GM21447 (cell line): ENCODE measurements at regions not wholly inside any gene's neighbourhood (a gene's known extent, or its start where the extent isn't known, plus 50 kb on each side); places are given as distances from the start of the nearest gene placed in this dataset.

Source experiments
- ATAC-seq: cut with Tn5 transposase; IDR thresholded peaks from one replicate; pipeline ENCODE4 v1.9.1; 2021; ENCODE audit not compliant: unreplicated experiment

DNA sequence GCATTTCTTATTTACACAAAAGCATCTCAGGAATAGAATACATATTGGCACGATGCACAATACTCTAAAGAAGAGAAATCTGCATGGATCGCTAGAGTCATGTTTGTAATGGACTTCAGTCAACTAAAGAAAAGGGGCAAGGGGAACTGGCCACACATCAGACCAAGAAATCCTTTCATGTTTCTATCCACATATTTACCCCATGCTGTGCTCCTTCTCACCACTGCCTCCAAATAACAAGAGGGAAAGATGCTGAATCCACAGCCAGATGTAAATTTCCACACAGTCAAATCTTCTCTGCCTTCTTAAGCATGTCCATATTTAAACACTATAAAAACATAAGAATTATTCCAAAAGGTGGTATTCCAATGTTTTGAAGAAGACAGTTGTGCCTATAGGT lies 67.6 kb downstream of the COX18 start:
- no peak for ATAC-seq

DNA sequence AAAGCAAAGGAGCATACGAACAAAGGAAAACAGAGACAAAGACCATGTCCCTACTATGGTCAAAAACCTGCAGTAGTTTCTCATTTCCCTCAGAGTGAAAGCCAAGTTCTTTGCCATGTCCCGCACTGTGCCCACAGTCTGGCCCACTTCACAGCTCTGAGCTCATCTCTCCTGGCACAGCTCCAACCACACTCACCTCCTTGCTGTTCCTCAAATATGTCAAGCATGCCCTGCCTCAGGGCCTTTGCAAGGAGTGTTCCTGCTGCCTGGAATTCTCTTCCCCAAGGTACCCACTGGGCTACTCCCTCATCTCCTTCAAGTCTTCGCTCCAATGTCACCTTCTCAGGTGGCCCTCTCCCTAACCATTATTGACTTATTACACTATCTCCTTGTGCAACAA lies 72.1 kb downstream of the COX18 start:
- ATAC-seq = no peak

DNA sequence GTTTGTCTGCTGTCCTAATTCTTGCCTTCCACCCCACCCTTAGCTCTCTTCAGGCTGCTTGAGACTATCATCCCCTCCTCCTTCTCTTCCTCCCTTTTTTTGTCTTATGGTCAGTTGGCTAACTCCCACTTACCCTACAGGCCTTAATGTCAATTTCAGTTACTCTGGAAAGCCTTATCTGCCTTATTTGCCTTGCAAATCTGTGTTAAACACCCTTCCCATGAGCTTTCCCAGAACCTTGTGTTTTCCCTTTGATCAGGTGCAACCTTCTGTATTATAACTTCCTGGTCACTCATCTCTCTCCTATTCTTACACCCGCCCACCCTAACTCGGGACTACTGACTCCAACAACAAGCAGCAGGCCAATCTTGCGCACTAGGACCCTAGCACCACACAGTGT lies 74.8 kb downstream of the COX18 start:
- no peak for ATAC-seq

DNA sequence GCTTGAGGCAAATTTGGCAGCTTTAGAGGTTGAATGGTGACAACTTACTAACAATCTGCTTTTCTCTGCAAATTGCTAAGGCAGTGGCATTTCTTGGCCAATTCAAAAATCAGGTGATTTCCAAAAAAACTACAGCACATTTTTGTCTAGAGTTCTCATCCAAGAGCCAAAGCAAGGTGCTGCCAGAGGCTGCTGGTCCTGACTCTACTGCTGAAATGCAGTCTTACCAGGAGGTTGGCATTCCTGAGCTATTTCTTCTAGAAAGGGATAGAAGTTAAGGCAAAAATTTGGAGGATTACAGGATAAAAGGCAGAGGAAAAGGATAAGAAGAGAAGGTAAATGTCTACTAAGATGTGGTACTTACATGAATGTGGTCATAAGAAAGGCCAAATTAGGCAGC lies 75.6 kb downstream of the COX18 start:
- no peak for ATAC-seq

DNA sequence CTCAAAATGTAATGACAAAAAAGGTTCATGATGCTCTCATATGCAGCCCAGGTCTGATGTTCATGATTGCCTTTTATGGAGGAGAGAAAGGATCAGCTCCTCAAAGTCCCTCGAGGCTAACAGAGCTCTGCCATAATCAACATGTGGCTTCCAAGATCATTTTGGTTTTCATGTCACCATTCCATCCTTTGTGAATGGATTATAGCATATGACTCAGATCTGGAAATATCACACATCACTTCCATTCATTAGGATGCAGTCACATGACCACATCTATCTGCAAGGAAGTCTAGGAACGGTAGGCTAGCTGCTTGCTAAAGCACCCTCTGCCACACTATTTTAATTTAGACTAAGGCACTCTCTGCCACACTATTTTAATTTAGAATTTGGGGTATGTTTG lies 77.6 kb downstream of the COX18 start:
- ATAC-seq = no peak

DNA sequence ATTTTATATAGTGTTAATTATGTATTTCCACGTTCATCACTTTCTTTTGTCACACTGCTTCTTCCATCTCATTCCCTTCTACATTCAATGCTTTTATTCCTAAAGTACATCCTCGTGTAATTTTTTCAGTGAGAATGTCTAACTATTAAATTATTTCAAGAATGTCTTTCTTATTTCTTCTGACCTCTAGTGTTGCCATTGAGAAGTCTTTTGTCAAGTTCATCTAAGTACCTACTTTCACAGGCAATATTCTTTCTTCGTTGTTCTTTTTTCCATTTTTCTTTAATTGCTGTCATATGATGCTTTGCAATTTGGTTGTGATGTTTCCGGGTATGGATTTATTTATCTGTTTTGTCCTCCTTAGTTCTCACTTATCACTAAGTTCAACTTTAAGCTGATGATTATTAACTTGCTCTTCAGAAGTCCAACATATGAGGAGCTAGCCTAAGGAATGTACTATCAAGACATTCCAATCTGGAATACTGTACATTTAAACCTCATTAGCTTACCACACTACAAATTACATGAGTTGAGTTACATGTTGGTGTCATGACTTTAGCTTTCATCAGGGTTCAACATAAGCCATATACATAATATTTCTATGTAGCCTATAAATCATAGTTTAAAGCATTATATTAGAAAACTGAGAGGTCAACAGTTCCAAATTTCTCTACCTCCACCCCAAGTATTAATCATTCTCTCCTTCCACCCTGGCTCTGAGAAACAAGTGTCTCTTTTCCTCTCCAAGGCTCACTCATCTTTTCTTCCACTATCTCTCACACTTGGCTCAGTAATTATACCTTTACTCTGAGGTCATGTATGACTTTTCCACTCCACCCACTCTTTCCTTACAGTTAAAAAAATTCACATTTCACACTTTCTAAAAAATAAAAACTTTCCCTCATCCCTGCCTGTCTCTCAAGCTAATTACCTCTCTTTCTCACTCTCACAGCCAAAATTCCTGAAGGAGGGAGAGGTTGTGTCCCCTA lies 81.5 kb downstream of the COX18 start:
- no peak for ATAC-seq

DNA sequence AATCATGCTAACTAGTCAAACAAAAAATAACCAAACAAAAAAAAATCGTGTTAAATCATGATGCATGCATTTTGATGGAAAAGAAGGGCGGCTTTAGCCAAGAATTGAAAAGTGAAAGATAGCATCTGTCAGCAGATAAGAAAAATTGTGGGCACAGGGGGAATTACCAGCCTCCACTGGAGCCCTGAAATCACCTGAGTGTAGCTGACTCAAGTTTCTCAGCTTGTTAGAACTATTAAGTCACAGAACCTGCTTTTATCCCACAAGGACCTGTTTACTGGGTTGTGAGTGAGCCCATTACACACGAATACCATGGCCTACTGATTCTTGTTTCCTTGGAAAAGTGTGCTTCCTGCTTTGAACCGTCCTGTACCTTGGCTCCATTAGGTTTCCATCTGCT lies 85.2 kb downstream of the COX18 start:
- ATAC-seq = no peak

DNA sequence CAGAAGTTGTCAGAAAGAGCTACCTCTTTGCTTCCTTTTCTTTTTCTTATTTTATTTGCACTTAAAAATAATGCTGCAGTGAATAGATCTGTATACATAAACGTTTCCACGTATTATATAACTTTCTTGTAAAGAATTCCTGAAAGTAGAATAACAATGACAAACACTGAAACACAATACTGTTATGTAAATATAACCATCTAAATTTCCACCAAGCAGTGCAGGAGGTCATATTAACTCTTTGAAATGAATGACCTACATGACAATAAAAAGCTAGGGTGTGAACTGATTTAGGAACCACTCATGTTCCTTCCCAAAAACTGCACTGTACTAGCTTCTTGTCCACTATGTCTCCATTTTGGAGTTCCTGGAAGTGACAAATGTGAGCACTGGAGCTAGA lies 85.8 kb downstream of the COX18 start:
- no peak for ATAC-seq

DNA sequence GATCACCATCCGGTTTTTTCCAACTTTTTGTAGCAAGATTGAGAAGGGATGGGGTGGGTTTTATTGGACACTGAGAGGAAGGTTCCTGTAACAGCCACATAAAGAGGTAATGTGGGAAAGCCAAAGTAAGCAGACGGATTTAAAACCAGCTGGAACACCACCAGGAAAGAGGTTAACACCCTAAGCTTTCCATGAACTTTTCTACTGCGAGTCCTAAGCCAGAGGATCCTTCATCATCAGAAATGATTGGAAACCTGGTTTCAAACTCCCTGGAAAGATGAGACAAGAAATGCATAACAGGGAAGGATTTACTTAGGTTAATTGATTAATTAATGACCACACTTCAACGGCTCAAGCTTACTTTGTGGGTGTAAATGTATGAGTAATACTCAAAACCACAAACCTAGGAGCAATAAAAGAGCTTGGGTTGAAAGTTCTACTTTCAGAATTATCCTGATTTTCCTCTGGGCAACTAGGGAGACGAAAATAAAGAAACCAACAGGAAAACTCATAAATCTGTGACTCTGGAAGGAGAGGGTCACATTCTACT lies 91.5 kb downstream of the COX18 start:
- no peak for ATAC-seq

DNA sequence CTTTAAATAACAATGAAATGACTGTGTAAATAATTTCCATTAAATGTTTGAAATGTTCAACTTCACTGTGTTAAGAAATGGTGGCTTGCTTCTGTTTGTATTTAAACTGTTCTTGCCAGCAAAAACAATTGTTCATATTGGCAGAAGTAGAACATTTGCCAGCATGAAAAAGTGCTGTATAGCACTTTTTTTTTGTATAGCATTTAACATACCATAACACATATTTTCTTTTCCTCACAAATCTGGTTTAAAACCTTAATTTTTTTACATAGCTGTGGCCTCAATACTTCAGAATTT lies 94.1 kb downstream of the COX18 start:
- ATAC-seq = no peak

DNA sequence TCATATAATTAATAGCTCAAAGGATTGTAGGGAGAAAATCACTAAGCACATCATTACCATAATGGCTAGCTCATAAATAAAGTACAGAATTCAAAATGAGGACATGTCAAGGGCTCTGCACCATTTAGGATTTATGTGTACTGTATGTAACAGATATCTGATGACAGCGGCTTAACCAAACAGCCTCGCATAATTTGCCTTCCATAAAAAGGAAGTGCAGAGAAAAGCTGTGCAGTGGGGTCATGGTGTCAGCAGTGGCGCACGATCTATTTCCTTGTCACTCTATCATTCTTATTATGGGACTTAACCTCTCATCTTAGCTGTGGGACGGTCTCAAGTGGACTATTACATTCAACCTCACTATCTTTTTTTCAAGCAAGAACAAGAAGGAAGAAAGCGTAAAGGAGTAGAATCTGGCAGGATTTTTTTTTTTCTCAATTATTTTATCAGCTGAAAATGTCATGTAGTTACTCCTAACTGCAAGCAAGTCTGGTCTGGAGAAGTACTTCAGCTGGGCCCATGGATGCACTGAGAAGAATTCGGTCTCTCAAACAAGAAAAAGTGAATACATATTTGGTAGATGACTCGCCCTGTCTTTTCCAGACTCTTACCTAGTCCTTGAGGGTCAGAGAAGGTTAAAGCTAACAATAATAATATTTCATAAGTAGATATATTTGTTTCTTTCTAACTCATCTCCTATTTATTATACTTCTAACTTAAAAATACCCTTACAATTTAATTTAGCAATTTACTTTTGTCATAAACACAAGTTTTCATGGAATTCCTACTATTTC lies 94.6 kb downstream of the COX18 start:
- no peak for ATAC-seq

DNA sequence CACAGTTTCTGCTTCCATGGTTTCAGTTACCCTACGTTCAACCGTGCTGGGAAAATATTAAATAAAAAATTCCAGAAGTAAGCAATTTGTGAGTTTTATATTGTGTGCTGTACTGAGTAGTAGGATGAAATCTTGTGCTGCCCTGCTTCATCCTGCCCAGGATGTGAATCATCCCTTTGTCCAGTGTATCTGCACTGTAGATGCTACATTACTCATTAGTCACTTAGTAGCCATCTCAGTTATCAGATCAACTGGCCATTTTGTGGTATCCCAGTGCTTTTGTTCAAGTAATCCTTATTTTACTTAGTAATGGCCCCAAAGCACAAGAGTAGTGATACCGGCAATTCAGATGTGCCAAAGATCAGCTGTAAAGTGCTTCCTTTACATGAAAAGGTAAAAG lies 97.9 kb downstream of the COX18 start:
- no peak for ATAC-seq

DNA sequence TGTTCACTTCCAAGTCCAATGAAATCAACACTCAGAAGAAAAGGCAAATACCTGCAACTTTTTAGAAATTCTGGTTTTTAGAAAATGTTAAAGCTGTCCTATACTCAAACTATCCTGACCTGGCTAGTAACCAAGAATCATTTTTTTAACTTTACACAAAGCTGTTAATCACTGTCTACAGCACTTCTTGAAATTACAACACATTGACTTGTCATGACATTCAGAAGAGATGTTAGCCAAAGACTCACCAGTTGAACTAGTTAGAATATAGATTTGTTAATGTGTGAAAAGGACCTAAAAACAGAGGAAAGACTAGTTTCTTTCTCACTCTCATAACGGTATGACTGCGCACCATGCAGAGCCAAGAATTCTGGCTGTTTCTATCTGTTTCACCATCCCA lies 98.8 kb downstream of the COX18 start:
- ATAC-seq = no peak

DNA sequence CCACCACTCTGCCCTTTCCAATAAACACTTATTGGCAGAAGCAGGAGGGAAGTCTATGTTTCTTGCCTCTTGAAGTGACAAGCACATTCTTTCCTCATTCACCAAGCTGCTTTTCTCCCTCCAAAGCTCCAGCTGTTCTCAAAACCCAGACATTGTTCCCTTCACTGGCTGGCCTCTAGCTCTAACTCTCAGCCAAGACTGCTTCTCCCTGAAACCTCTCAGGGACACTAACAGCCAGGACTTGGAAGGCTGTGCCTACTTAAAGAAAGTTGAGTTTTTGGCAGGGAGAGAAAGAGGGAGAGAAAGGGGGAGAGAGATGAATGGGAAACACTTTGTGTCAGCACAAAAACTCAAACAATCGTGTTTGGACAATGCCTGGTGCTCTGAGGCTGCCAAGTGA lies 99.5 kb downstream of the COX18 start:
- no peak for ATAC-seq

DNA sequence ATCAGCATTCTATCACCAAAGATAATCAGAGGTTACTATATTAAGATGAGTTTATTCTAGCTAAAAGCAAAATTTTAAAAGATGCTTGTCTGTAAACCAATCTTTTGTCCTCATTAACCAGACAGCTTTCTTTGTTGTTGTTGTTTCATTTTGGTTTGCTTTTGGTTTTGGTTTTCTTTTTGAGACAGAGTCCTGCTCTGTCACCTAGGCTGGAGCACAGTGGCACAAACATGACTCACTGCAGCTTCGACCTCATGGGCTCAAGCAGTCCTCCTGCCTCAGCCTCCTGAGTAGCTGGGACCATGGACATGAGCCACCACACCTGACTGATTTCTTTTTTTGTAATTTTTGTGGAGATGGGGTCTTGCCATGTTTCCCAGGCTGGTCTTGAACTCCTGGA lies 102.9 kb downstream of the COX18 start:
- ATAC-seq = peak; percentile 89

DNA sequence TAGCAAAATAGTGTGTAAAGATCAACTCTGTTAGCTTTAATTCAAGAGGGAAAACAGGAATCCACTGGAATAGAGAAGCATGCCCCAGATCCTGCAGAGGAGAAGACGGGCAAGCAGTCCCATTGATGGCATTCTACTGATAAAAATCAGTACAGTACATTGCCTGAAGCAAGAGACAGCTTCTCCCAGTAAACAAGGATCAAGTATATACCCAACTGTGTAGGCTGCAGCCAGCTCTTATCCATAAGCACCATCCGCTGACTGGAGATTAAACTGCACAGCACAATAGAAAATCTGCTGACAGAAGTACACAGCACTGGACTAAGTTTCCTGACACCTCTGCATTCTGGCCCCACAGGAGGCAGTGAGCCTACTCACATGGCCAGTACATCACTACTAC lies 110.1 kb downstream of the COX18 start:
- no peak for ATAC-seq

DNA sequence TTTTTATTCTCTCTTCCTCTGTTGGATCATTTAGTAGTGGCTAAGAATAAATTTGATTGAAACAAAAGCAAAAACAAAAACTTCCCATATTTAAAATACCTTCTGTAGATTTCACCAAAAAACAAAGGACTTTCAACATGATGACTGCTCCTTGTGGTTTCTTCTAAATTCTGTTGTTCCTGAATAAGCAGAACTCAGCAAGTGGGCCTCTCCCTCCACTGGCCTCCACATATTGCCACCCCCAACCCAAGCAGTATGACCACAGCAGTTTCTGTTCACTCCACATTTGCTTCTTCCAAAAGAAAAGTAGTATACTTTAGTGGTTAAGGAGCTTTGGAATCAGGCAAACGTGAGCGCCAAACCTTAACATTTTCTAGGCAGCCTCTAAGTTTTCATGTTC lies 114.7 kb downstream of the COX18 start:
- no peak for ATAC-seq

DNA sequence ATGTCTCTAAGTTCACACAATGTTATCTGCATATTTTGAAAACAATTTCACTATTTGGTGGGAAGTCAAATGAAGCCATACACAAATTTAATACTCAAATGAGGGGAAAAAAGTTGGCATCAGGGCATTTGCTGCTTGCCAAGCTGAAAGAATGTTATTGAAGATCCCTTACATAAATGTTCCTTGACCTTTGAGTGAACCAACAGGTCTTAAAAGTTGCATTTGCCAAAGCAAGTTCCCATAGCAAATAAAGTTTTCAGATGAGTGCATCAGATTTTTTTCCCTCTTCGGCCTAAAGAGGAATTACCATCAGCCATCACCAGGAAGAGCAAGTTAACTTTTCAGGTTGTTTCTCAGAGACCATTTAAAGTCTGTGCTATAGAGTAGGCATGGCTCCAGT lies 115.9 kb downstream of the COX18 start:
- ATAC-seq = no peak

DNA sequence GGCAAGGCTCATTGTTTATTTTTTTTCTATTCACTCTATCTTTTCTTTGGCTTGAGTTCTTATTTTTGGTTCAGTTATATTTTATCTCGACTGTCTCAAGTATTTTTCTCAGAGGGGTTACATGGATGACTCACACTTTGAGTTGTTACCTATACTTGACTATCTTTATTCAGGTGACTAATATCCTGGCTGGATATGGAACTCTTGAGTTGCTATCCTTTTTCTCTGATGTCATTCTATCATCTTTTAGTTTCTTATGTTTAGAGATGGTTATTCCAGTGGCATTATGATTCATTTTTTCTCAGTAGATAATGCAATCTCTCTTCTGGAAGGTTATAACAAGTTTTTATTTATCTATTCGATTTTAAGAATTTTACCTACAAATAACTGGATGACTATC lies 117.9 kb downstream of the COX18 start:
- no peak for ATAC-seq

DNA sequence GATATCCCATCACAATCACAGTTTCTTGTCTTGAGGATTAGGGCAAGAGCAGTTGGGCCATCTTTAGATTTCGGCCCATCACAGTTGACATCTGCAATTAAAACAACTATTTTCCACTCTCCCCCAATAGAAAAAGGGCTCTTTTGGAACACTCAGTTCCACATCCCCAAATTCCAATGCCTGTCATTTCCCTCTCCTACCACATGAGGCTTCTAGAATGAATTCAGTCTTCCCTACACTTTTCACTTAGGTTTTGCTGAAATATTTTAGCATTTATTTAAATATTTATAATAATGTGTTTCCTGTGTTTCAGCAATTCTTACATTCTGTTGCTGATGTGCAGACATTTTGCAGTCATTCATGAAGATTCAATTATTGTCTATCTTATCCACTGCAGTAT lies 118.4 kb downstream of the COX18 start:
- ATAC-seq = no peak

DNA sequence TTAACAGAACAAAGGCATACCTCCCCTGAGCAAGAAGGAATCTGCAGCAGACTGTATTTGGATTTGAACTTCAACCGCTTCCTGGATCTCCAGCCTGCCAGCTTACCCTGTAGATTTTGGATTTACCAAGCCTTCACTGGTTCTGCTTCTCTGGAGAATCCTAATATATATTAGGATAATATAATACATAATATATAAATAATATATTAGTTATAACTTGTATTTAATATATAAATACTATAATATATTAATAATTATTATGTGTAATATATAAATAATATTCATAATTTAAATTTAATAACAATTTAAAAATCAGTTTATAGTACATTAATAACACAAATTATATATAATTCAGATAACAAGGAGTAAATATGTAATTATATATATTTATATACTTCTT lies 121.4 kb downstream of the COX18 start:
- no peak for ATAC-seq

DNA sequence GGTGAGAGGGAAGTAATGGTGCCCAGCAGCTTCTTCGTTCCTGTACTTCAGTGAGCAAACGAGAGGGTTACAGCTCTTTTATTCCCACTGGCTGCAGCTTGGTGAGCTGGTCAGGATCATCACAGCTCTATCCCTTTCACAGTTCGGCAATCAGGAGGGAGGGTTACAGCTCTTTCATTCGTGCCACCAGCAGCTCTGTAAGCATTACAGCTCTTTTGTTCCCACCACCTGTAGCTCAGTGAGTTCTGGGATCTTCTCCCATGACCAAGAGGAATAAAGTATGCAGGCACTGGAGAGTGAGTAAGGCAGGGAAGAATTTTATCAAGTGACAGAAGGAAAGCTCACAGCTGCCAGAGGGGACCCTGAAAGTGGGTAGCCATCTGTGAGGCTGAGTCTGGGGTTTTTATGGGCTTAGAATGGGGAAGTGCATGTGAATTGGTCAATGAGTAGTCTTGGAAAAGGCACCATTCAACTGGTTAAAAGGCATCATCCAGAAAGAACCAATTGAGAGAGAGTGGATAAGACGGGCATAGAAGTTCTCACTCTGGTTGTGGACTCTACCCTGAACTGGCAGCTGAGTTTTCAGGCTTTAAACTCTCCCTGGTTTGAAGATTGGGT lies 123.7 kb downstream of the COX18 start:
- ATAC-seq = no peak
